ENCODE measurements at regions not wholly inside any gene's neighbourhood (a gene's known extent, or its start where the extent isn't known, plus 50 kb on each side); places are given as distances from the start of the nearest gene placed in this dataset.

- no peak for TF ChIP-seq CTCF (conservative IDR thresholded peaks at IDR 0.05)
- Histone ChIP-seq H3K4me2 (ENCODE audit: insufficient read depth, insufficient read length, low read length) (no peak overlapping the region), H3K14ac (ENCODE audit: insufficient read depth, low read length) (no peak overlapping the region), H3K4ac (ENCODE audit: low read depth, low read length) (no peak overlapping the region), H2BK15ac (ENCODE audit: low read depth, low read length) (no peak overlapping the region), H4K91ac (ENCODE audit: insufficient read length, low read depth, low read length) (no peak overlapping the region), H3T11ph (ENCODE audit: low read length) (no peak overlapping the region), H3K79me1 (ENCODE audit: insufficient read depth, low read depth, low read length, poor library complexity, severe bottlenecking) (no peaks in the 10 kb centered on the region), H3K27ac (ENCODE audit: insufficient read length, low read depth, low read length) (no peak overlapping the region), H3K23me2 (ENCODE audit: insufficient read length, low read depth, low read length, poor library complexity, severe bottlenecking) (no peaks in the 10 kb centered on the region), H3K23ac (ENCODE audit: insufficient read length, low read depth, low read length) (no peak overlapping the region), H3K27me3 (ENCODE audit: insufficient read depth, low read length) (no peaks in the 10 kb centered on the region), H2AFZ (ENCODE audit: low read length) (no peak overlapping the region), H2BK120ac (ENCODE audit: low read depth, low read length, poor library complexity, severe bottlenecking) (no peak overlapping the region), H3K9me3 (ENCODE audit: control insufficient read depth, low read depth, low read length) (no peaks in the 10 kb centered on the region), H4K20me1 (ENCODE audit: control insufficient read depth, insufficient read depth, insufficient read length) (no peaks in the 10 kb centered on the region), H3K4me1 (ENCODE audit: insufficient read depth, low read length) (peaks cover 8% of the 10 kb centered on the region), H2BK20ac (ENCODE audit: low read depth, low read length, poor library complexity, severe bottlenecking) (no peak overlapping the region), H2BK12ac (ENCODE audit: insufficient read length, low read depth, low read length) (no peak overlapping the region), H4K5ac (ENCODE audit: insufficient read length, low read depth, low read length) (no peak overlapping the region), H4K8ac (replicated peaks; ENCODE audit: insufficient read length, low read depth, low read length) (no peak overlapping the region), H3K9ac (ENCODE audit: extremely low read depth, insufficient read length, low read length) (no peak overlapping the region), H3K56ac (ENCODE audit: insufficient read length, low read depth, low read length) (no peak overlapping the region), H3K79me2 (ENCODE audit: insufficient read depth, low read length) (no peaks in the 10 kb centered on the region), H2BK5ac (ENCODE audit: insufficient read length, low read length) (no peak overlapping the region), H2AK5ac (ENCODE audit: insufficient read length, low read length) (no peak overlapping the region), H3K18ac (ENCODE audit: insufficient read length, low read depth, low read length) (no peak overlapping the region)
- peak overlapping the region in 1 of 3 experiments; percentile 22; a peak in 1 of 7 replicates for H3K27ac Mint-ChIP-seq
- no peak for DNase-seq
- no peak overlapping the region for H3K4me3 Mint-ChIP-seq
- H3K9me3 Mint-ChIP-seq = no peaks in the 10 kb centered on the region
- WGBS (ENCODE audit: extremely low coverage, insufficient read length, low lambda C conversion rate) = no CpG with 5 or more reads among the region's 4 CpGs
- H3K36me3 Mint-ChIP-seq (ENCODE audit: insufficient read depth in 1 of 3, low read depth in 3 of 3) = no peaks in the 10 kb centered on the region; a peak in 1 of 7 replicates
- H3K27me3 Mint-ChIP-seq (ENCODE audit: low read depth) = no peaks in the 10 kb centered on the region
- peaks cover 33 to 35% of the 10 kb centered on the region in 2 experiments for H3K4me1 Mint-ChIP-seq
Observed at GRCh38 chr2:149901231-149901859, 313.8 kb upstream of the MMADHC start.
